Activated CD4-positive, CD25-positive, alpha-beta regulatory T cell treated with anti-CD3 and anti-CD28 coated beads, Interleukin-2, amount 50 U/mL, for 16 hours (primary cell): ENCODE measurements at regions not wholly inside any gene's neighbourhood (a gene's known extent, or its start where the extent isn't known, plus 50 kb on each side); places are given as distances from the start of the nearest gene placed in this dataset.

ENCODE experiments used
- DNase-seq: peaks from one replicate; pipeline ENCODE4 v3.0.0-alpha.2; 2020; ENCODE audit warnings: low read depth, low spot score

GRCh38 chr6:139553916-139554315 lies 179.5 kb upstream of the CITED2 start:
- no peak for DNase-seq

- no peak for DNase-seq
Observed at GRCh38 chr6:139551376-139551775, 176.9 kb upstream of the CITED2 start.

- no peak for DNase-seq
Observed at GRCh38 chr6:139550361-139550760, 175.9 kb upstream of the CITED2 start.

GRCh38 chr6:139549561-139550070 lies 175.2 kb upstream of the CITED2 start:
- no peak for DNase-seq

- no peak for DNase-seq
Observed at GRCh38 chr6:139547804-139548203, 173.4 kb upstream of the CITED2 start.

GRCh38 chr6:139547122-139547776 lies 172.8 kb upstream of the CITED2 start:
- DNase-seq: no peak

- DNase-seq: no peak
Observed at GRCh38 chr6:139546106-139546472, 171.6 kb upstream of the CITED2 start.

GRCh38 chr6:139545206-139546105 lies 171.0 kb upstream of the CITED2 start:
- no peak for DNase-seq

GRCh38 chr6:139544701-139545057 lies 170.2 kb upstream of the CITED2 start:
- DNase-seq: no peak

GRCh38 chr6:139542351-139542750 lies 167.9 kb upstream of the CITED2 start:
- no peak for DNase-seq

GRCh38 chr6:139540894-139541293 lies 166.4 kb upstream of the CITED2 start:
- DNase-seq: no peak

GRCh38 chr6:139540276-139540675 lies 165.8 kb upstream of the CITED2 start:
- DNase-seq: no peak

- no peak for DNase-seq
Observed at GRCh38 chr6:139539852-139540251, 165.4 kb upstream of the CITED2 start.

- no peak for DNase-seq
Observed at GRCh38 chr6:139538366-139538765, 163.9 kb upstream of the CITED2 start.

GRCh38 chr6:139536751-139537617 lies 162.5 kb upstream of the CITED2 start:
- DNase-seq: no peak

- DNase-seq: no peak
Observed at GRCh38 chr6:139534472-139535115, 160.1 kb upstream of the CITED2 start.

- no peak for DNase-seq
Observed at GRCh38 chr6:139533573-139534471, 159.4 kb upstream of the CITED2 start.

- DNase-seq: no peak
Observed at GRCh38 chr6:139533171-139533570, 158.7 kb upstream of the CITED2 start.

GRCh38 chr6:139531148-139532115 lies 157.0 kb upstream of the CITED2 start:
- peak; percentile 6 for DNase-seq
